ENCODE measurements at regions not wholly inside any gene's neighbourhood (a gene's known extent, or its start where the extent isn't known, plus 50 kb on each side); places are given as distances from the start of the nearest gene placed in this dataset.

- no peak for TF ChIP-seq ARID4B (CRISPR knock-in tag; IDR thresholded peaks at IDR 0.05)
- no peak for TF ChIP-seq TAF1 (IDR thresholded peaks at IDR 0.05; ENCODE audit: control insufficient read depth, extremely low read depth, insufficient read depth, low read length, severe bottlenecking)
- no peak for TF ChIP-seq POLR3A (IDR thresholded peaks at IDR 0.05; ENCODE audit: borderline replicate concordance, extremely low read depth, insufficient read depth, insufficient read length)
- TF ChIP-seq PKNOX1 (IDR thresholded peaks at IDR 0.05), result no peak
- no peak for TF ChIP-seq FOXO4 (CRISPR knock-in tag; IDR thresholded peaks at IDR 0.05)
- no peak for TF ChIP-seq EP400 (IDR thresholded peaks at IDR 0.05)
- TF ChIP-seq MCM7 (IDR thresholded peaks at IDR 0.05), result no peak
- TF ChIP-seq MAFK (IDR thresholded peaks at IDR 0.05; ENCODE audit: low read length), result no peak
- TF ChIP-seq ZBTB8A (IDR thresholded peaks at IDR 0.05; ENCODE audit: partially characterized antibody), result no peak
Measured at GRCh38 chr12:85385406-85385805, 105.4 kb downstream of the ALX1 start (continued).

Measured in K562 (cell line).